Stimulated activated CD8-positive, alpha-beta memory T cell treated with anti-CD3 and anti-CD28 coated beads, Interleukin-15, amount 100 ng/mL, for 24 hours (primary cell): ENCODE measurements at regions not wholly inside any gene's neighbourhood (a gene's known extent, or its start where the extent isn't known, plus 50 kb on each side); places are given as distances from the start of the nearest gene placed in this dataset.

Source experiments
- DNase-seq: peaks from one replicate; pipeline ENCODE4 v3.0.0-alpha.2; 2020; ENCODE audit warnings: low read depth

DNA sequence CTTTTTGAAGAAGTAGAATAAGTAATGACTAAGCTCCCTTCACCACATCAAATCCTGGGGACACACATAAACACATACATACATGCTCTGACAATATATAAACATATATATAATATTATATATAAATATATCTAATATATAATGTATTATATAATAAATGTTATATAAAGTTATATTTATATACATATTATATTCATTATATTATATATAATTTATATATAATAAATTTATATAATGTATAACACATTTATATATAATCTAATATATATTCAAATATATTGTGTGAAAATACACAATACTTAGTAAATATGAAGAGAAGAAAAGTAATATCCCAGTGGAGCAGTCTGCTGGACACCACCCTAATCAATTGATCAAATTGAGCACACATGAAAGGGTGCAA lies 2177.9 kb upstream of the CELF4 start:
- DNase-seq, result no peak

DNA sequence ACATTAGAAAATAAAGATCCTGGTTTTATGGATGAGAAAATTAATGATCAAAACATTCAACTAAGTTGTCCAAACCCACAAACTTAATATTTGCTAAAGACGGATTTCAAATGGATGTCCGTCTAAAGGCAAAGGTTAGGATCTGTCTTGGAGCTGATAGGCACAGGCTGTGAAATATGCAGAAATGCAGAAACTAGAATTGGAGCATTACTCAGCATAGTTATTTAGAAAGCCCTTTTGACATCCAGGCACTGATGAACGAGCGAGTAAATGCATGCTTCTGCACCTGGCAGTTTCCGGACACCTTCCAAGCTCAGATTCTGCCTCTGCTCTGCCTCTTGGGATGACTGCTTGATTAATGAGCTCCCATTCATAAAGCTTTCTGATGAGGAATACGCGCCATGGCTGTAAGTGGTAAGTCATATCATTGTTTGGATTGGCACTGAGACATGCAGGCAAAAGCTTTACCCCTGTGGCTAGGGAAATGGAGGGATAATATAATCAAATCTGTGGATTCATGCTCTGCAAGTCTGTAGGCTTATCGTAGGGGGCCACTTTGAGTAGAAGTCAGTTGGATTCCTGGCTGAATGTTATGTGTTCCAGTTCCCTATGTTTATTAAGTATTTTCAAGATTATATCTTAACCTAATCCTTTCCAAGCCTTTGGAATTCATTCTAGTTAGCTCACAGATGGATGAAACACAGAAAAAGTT lies 2176.3 kb upstream of the CELF4 start:
- DNase-seq, result no peak

DNA sequence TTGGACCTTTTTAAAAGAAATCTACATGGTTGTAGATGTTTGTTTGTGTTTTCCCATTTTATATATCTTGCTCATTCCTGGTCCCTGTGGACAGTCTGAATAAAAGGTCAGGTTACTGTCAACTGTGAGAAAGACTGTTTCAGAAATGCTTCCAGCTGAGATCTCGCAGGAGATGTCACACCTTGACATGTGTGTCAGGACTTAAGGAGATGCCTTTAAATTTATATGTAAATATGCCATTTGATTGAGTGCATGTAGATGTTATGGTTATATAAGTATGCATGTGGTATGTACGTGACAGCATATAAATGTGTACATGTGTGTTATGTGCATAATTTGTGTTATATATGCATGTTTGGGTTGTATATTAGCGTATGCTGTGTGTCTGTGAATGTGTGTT lies 2172.3 kb upstream of the CELF4 start:
- DNase-seq, result no peak

DNA sequence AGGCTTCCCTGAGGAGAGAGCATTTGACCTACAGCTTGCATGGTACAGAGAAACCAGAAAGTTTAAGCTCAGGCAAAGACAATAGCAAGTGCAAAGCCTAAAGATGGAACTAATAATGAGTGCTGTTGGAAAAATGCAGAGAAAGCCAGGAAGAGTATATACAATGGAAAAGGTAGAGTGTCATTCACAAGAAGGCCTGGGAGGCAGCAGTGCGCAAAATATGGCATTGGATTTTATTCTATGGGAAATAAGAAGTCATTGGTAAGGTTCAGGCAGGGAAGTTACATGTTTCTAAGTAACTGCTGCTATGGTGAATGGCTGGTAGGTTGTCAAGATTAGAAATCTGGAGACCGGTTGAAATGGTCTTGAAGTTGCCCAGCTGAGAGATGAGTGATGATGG lies 2167.3 kb upstream of the CELF4 start:
- DNase-seq, result no peak

DNA sequence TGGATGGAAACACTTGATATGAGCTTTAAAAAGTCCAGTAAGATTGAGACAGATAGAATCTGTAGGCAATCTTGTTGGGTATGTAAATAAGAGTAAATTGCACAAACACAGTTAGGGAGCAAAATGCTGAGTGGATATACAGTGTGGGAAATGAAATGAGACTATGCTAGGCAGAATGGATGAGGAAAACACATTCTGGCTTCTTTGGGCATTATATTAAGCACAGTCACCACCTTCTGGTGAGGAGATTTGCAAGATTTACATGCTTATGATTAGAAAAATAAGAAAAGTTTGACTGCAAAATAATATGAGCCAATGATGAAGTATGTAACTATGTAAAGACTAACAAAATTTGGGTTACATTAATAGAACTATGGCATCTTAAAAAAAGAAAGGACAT lies 2165.0 kb upstream of the CELF4 start:
- no peak for DNase-seq

DNA sequence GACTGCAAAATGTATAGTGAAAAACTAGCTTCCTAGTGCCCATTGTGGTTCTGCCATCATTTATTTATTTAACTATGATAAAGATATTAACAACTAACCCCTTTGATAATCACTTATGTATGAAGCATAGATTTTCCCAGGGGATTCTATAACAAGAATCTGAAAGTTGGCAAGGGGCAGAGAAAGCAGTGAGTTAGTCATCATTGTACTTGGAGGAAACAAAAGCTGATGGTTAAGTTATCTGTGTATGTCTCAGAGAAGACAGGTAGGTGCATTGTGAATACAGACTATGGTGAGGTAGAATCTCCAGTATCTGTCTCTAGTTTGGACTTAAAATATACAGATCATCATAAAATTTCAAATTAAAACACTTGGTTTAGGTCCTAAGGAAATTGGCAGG lies 2159.1 kb upstream of the CELF4 start:
- no peak for DNase-seq

DNA sequence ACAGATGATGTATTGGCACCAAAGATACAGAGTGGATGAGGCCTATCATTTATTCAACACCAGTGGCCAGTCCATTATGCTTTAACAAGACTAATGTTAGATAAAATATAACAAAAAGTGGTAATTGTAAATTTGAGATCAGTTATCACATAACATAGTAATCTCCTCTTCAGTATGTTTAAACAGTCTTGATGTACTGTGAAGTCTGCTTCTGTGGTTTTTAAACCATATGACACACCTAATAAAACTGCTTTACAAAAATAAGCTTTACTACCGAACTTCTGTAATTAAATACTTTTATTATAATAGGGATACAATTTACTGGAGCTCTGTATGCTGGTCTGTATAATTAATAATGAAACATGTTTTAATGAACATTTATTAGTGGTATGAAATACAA lies 2156.1 kb upstream of the CELF4 start:
- no peak for DNase-seq

DNA sequence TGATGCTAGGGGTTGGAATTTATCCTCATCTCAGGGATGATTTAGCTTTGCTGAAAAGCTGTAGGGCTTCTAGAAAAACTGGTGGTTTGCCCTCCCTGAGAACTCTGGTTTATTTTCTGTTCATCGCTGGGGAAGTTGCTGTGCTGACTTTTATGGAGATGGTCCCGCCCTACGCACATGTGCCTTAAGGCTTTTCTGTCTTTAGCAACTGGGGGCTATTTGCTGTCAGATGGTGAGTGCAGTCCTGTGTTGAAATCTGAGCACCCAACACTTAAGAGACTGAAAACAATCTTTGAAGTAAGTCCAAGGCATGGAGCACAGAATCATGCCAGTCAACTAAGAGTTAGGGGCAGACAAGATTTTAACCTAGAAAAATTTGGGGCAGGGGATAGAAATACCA lies 2148.4 kb upstream of the CELF4 start:
- DNase-seq, result no peak

DNA sequence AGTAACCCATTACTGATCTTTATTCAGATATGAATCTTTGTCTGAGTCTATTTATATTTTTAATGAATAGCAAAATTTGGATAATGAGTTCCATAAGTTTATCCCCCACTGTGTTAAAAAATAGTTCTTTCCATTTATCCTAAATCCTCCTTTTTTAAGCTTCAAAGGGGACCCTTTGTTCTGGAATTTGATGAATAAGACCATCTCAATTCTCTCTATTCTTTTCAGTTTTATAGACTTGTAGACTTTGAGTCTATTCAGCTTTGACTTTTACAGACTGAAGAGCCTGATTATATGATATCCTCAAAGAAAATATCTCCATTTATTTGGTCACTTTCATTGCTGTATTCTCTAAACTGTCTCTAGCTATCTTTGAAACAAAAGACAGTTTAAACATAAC lies 2146.1 kb upstream of the CELF4 start:
- no peak for DNase-seq

DNA sequence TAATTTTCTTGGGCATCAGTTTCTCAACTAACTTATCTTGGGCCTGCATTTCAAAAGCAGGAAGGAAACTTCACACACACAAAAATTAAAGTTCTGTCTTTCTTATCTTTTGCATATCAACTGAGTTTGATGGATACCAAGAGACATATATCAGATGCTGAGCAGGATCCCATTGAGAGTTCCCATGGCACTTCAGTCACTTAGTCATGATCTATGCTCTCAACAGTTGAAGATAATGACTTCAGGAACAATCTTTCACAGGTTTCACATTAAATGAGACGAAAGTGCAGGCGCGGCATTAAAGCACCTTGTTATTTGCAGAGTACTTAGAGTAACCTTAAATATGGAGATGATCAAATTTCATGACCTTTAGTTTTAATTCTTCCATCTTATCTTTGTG lies 2139.8 kb upstream of the CELF4 start:
- no peak for DNase-seq

DNA sequence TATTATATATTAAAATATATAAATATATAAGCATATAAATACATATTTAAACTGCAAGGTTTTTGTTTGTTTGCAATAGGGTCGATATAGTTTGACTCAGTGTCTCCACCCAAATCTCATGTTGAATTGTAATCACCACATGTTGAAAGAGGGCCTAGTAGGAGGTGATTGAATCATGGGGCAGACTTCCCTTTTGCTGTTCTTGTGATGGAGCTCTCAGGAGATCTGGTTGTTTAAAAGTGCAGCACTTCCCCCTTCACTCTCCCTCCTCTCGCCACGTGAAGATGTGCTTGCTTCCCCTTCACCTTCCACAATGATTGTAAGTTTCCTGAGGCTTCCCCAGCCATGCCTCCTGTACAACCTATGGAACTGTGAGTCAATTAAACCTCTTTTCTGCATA lies 2137.3 kb upstream of the CELF4 start:
- DNase-seq, result no peak

DNA sequence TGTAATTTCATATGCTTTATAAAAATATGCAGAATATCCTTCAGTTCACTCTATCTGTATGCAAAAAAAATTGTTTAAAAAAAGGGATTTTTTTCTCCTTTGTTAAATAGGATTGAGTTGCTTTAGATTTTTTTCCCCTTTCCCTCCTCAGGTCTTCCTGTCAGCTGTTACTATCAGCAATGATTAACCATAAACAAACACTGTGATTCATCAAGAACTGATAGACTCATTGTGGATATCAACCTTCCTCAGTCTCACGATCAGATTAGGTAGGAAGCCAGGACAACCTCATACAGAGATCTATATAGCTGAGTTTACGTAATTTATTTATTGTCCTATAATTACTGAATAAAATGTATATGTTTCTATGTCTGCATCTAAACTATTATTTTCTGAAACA lies 2136.2 kb upstream of the CELF4 start:
- DNase-seq, result no peak

DNA sequence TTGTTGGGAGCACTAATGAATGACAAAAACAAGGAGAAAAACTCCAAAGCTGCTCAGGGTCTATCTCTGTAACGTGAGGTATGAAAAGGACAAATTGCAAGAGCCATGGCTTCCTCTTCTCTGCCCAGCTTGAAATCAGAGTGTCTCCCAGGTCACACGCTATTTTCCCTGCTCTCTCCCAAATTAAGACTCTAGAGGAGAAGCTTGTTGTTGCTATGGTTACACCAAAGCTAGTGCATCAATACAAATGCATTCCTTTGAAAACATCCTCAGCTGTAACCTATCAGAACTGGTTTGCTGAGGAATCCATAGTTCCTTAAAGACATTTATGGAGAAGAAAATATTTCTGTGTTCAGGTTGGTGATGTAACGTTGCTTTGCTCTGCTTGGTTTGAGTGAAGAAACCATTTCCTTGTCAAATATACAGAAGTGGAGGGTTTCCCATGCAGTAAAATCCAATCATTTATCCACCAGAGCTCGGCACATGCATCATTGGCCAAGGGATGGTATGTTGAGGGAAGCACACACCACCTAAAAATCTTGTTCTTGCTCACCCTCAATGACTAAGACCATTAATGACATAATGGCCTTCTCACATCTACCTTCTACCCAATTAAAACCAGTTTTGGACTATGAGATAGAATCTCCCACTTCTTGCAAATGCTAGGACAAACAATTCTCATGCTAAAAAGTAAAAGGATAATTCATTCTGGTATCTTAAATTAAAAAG lies 2135.6 kb upstream of the CELF4 start:
- DNase-seq, result no peak

DNA sequence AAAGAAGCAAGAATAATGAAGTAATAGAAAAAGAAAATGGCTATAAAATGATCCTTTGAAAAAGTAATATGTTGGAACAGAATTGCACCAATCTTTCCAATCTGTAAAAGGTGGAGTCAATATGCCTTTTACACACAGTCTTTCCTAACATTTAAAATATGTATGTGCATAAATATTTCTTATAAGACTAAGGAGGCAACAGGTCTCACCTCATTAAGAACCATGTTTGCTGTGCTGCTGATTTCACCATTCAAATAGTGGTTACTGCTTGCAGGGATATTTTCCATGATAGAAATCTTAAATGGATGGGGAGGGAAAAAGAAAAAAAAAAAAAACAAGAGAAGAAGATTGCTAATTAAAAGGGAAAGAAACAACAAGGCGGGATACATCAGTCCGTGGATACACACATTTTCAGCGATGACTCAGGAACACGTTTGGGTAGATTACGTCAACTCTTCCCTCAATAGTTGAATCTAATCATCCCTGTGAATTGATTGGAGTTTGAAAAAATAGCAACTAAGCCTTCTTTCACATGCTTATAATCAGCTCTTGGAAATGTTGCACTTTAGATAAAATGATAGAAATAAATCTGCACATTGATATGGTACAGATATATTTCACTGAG lies 2133.9 kb upstream of the CELF4 start:
- no peak for DNase-seq

DNA sequence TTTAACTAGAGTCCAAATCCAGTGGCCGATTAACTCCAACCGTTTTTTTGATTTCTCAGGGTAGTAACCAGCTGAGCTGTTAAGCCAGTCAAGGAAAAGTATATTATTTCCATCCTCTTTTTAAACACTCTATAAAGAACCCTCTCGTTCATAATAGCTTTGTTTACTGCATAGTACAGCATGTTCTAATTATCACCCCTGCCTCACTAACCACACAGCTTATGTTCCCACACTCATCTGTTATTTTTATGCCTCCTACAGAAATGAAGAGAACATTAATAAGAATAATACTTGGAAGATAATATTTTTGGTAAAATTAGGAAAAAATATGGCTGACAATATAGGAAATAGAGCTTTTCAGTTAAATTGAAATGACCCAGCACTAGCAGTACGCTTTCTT lies 2132.8 kb upstream of the CELF4 start:
- DNase-seq, result no peak

DNA sequence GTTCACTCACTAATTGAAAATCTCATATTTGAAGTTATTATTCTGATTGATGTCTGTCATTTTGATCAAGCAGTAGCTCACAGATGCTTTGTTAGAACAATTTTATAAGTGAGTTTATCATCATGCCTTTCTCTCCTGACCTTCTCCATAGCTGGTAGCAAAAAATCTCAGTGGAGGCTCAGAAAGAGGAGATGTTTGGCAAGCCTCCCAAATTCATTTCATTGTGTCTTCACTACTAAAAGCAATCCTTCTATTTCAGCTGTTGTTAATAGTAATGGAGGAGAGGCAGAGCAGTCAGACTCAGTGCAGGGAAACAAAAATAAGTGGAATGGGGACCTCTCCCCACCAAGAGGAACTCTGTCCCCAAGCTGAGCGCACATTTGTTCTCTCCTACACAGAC lies 2127.8 kb upstream of the CELF4 start:
- DNase-seq, result no peak

DNA sequence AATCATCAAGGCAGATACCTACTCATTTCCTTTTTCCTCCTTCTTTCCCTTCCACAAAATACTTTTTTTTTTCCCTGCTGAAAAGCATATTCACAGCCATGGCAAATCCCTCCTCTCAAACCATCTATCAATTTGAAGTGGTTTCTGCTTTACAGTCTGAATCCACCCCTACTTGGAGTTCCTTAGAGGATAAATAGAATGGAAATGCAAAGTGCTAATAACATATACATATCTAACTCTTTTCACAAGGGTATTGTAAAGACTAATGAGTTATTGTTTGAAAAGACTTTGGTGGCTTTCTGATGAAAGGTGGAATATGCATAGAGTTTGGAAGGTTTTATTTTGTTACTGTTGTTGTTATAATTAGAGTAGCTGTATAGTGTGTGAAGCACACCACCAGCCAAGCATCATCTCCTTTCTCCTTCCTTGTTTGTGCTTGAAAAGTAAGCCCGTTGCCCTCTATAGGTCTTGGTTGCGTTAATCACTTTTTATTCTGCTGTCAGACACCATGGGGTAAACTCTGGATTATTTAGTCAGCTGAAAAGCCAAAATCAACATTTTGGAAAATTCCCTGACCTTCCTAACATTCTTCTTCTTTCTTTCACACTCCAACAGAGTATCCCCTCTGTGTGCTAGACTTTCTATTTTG lies 2126.9 kb upstream of the CELF4 start:
- no peak for DNase-seq

DNA sequence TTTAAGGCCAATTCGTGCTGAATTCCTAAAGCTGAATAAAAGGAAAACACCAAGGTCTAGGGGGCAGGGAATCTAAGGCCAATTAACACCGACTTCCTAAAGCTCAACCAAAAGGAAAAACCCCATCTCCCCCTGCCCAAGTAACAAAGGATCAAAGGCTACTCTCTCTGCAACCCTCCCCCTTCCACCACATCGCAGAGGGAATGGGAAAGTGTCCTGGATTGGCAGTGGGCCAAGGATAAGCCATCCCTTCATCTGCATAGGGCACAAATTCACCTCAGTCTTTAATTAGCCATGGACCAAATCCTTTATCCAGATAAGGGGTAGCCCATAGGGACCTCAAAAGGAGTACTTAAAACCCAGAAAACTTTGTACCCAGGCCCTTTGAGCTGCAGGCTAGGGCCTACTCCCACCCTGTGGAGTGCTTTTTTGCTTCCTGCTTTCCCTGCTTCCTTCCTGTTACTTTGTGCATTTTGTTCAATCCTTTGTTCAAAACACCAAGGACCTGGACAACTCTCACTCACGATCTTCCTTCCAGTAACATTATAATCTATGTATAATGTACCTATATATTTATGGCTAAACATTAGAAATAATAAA lies 2119.8 kb upstream of the CELF4 start:
- DNase-seq, result no peak

DNA sequence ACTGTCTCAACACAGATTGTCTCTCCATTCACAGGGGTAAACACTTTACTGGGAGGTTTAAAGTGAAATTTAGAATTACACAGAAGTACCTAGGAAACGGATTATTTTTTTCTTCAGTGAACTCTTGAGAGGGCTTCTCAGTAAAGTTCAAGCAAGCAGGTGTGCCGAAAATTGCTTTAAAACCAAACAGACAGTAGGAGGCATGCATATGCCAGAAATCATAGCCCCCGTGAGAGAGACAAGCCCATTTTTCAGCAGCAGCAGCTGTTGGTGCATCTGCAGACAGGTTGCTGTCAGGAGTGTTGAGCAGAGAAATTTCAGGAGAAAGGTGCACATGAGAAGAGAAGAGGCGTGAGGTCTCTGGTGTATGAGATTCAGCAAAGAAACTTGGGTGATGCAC lies 2115.5 kb upstream of the CELF4 start:
- no peak for DNase-seq

DNA sequence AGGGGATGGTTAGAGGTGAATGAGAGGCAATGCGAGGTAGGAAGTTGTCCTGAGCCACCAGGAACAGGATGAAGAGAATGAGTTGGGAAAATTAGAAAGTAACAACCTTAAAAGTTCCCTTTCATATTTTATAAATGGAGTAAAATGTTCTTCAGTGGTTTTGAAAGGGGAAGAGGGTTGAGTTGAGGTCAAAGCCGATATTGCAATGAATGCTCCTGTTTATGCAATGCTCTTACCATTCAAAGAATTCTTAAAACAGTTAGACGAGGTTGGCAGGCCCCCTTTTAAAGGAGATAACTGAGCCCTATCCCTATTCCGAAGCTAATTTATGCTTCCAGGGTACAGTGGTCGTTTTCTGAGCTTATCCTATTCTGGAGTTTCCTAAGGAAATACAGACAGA lies 2110.3 kb upstream of the CELF4 start:
- no peak for DNase-seq

DNA sequence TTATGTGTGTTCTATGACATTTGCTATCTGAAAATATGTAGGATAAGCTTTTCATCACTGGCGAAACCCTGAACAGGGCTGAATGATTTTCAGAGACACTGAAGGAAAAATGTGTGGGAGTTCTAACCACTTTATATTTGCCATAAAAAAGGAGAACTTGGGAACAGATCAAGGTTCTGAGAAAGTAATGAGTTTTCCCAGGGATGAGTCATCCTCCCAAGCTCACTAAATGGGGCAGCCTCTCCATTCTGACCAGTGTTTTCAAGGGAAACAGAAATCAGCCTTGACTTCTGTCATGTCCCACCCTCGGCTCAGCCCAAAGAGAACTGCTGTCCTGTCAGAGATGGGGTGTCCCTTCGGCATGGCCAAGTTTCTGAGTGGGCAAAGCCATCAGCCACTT lies 2109.8 kb upstream of the CELF4 start:
- no peak for DNase-seq

DNA sequence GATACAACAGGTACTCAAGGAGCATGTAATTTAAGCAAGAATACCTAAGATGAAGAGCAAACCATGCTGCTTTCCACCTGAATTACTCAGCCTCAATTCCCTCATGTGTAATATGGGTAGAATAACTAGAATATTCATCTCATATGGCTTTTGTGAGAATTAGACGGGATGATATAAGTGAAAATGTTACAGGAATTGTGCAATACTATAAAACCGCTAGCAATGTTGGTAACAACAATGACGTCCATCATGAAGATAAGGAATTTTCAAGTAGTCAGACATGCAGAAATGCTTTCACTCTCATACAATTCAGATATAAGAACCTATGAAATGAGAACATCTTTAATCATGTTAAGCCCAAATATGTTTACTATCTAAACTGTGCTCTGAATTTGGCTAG lies 2106.6 kb upstream of the CELF4 start:
- DNase-seq, result no peak

DNA sequence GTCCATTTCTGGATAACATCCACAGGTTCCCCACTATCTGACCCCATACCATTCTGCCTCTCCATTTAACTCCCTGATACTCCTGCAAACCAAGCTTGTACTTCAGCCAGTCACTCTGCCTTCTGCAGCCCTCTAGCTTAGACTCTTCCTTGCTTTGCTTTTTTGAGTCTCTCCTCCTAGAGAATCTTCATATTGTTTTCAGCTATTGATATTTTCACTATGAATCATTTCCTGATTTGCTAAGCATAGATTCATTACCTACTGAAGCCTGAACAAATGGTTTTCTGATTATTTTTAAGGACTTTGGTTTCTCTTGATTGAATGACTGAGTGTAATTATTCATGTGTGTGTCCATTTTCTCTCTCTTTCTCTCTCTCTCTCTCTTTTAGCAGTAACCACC lies 2102.3 kb upstream of the CELF4 start:
- DNase-seq, result no peak
